IPS-11a (cell line): ENCODE measurements at regions not wholly inside any gene's neighbourhood (a gene's known extent, or its start where the extent isn't known, plus 50 kb on each side); places are given as distances from the start of the nearest gene placed in this dataset.

ENCODE experiments used
- H3K4me3 ChIP-seq: one replicate; pipeline ENCODE4 v1.5.1; 2013; ENCODE audit warnings: low read depth, low read length, control low read depth

DNA sequence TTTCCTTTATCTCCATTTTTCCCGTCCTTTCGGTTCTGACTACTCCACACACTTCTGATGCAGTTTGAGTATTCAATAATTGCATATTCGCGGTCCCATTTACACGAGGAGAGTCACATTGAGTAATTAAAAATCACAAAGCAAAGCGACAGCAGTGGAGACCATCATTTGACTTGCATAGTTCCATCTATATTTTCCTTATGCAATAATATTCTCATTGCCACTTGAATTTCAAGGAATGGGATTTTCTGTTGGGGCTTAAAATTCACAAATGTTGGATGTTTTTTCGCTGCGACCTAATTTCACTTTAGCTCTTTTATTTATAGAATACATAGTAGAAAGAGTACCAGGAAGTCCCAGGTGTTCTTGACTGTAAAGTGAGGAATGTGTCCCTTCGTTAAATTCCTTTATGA lies 186.8 kb downstream of the ZEB2 start:
- no peak overlapping the region for H3K4me3 ChIP-seq

DNA sequence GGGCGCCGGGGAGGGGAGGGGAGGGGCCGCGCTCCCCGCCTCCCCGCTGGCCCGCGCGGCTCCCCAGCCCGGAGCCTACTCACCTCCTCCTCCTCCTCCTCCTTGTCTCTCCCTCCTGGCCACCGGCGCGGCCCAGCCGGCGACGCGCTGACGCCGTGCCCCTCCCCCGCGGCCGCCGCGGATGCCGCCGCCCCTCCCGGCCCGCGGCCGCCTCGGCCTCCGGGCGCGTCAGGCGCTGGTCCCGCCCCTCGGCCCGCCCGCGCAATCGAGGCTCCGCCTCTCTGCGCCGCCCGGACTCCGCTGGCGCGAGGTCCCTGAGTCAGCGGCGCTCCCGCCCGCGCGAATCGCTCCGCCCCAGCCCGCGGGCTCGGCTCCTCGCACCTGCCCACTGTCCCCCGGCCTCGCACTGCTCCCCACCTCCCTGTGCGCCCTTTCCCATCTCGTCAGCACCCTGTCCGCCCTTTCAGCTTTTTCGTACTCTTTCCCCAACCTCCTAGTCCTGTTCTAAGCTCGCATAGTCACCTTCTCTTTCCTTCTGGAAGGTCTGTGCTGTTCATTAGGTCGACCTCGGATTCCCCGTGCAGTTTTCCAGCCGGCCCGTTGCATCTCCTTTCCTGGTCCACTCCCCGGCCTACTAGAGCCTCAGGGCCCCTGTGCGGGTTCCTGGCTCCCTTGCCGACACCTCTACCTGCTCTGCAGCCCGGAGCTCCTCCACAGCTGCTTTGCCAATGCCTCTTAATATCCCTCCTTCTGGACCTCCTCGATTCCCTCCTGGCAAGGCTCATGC lies 187.4 kb downstream of the ZEB2 start:
- peak overlapping the region; percentile 66 for H3K4me3 ChIP-seq

DNA sequence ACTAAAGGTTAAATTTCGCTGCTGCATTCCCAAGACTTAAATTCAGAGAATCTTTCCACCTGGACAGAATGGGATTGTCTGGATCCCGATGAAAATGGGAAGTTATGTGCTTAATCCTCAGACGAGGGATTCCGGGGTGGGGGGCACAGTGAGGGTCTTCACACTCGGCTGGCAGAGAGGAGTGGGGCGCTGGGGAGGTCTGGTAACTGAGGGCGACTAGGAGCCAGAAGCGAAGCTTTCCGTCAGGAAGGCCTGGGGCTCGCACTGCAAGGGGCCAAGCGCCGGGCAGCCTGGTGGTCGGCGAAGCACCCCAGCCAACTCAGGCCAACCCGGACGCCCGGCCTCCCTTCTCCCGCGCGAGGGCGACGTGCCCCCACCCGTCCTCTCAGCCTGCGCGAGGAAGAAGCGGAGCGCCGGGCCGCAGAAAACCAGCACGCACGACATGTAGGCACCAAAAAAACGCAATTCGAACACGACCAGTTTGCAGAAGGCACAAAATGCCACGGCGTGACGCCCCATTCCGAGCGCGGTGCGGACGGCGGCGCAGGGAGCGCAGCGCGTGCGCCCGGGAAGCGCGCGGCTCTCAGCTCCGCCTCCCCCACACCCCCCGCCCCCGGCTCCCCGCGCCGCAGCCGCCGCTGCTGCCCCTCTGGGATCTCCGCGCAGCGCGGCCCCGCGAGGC lies 188.1 kb downstream of the ZEB2 start:
- H3K4me3 ChIP-seq: peak overlapping the region; percentile 66

DNA sequence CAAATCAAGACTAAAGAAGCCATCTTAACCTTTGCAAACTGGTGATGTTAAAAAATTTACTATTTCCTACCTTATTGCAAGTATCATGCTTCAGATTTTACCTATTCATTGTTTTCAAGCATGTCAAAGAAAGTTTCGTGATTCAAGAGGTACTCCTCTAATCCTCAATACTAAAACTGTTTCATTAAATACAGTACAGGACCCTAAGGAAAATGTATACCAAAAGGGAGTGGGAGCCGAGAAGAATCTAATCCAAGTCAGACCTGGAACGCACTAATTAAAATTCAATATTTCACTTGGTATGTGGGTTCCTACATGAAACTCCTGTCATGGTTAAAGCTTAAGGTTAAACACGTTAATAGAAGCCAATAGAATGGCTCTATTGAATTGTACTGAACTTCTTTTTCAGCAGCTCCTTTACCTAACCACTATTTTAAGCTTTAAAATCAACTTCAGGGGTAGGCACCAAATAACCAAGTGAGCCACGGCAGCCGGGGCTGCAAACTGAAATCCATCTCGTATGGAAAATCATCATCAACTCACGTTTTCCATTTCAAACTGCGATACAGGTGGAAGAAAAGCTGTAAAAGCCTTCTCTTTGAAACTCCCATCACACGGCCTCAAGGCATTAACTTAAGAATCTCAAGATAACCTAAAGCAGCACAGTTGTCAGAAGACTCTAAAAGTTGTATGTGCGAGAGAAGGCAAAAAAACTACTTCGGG lies 188.8 kb downstream of the ZEB2 start:
- peak overlapping the region; percentile 66 for H3K4me3 ChIP-seq

DNA sequence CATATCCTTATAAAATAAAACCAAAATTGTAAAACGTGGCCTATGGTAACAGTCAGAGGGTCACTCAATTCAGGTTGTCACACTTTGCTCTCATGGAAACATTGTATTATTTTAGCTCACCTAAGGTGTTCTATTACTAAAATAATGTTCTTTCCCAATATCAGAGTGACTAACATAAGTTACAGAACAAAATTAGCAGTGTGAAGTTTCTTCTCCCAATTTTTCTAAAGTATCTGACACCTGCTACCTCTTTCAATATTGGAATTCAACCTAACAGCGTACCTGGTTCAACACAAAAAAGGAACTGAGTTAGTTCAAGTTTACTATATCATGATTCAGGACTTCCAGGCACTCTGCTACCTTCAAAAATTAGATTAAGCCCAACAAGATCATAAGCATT lies 190.4 kb downstream of the ZEB2 start:
- no peak overlapping the region for H3K4me3 ChIP-seq

DNA sequence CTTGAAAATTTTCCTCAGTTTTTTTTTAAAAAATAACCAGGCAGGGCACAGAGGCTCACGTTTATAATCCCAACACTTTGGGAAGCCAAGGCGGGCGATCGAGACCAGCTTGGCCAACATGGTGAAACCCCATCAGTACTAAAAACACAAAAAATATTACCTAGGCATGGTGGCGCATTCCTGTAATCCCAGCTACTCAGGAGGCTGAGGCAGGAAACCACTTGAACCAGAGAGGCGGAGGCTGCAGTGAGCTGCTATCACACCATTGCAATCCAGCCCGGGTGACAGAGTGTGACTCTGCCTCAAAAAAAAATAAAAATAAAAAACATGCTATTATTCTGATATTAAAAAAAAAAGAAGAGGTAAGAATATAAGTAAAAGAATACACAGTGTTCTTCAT lies 191.0 kb downstream of the ZEB2 start:
- H3K4me3 ChIP-seq: no peak overlapping the region

DNA sequence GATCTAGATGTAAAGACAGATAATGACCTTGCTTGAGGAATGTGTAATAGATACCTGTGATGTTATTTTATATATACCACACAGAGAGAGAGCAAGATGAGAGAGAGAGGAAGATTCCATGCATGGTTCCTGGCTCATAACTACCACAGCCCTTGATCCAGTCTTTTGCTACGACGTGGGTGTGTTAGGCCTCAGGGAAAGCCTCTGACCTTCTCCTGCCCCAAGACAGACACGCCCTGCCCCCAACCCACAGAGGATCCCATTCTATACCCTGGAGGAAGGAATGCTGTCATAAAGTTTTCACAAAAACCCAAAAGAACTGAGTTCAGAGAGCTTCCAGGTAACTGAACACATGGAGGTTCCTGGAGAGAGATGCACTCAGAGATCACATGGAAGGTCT lies 193.1 kb downstream of the ZEB2 start:
- H3K4me3 ChIP-seq: no peak overlapping the region

DNA sequence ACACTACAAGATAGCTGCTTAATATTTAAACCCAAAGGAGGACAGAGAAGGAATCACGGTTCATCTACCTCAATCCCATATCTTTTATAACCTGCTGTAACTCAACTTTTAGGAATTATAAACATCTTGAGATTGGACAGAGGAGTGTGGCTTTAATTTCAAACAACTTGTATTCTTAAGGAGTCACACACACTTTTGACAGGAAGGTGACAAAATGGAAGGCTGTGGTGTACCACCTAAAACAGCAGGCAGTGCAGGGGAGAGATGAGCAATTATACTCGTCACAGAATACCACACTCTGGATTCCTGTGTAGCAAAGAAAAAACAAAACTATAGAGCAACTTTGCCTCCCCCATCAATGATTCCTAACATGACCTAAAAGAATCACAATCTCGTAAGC lies 194.8 kb downstream of the ZEB2 start:
- H3K4me3 ChIP-seq: no peak overlapping the region

DNA sequence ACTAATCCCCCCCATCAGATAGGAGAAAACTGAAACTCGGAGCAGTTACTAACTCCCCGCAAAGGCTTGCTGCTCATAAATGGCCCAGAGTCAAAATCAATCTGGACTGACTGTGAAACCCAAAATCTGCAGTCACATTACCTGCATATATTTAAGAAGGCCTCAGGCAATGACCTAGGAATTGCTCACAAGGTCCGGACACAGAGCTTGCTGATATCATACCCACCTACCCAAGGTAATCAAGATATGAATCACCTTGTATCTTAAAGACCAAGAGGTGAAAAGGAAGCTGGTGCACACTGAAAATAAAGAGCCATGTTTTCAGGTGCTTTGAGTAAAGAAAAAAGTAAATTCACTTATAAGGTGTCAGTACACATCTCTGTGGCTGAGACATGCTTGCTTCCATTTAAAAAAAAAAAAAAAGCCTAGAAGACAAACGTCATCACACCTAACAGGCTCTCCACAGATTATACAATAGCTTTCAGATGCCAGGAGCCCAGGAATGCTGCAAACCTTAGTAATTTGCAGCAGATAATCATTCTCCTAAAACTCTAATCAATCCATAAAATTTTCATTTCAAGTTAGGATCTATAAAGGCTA lies 195.4 kb downstream of the ZEB2 start:
- no peak overlapping the region for H3K4me3 ChIP-seq

DNA sequence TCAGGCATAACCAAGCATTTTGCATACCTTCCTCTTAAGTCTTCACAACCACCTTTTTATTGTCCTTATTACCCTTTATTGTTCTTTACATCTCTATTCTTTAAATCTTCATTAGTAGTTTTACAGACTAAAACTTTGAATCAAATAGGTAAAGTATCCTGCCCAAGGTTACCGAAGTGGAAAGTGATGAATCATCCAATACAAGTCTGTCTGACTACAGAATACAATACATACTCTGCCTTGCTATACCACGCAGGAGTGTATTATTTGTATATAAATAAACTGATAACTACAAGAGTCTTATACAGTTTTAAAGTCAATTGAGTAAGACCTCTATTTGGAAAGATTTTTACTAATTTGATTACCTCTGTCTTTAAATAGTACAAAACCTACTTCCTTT lies 196.0 kb downstream of the ZEB2 start:
- H3K4me3 ChIP-seq: no peak overlapping the region

DNA sequence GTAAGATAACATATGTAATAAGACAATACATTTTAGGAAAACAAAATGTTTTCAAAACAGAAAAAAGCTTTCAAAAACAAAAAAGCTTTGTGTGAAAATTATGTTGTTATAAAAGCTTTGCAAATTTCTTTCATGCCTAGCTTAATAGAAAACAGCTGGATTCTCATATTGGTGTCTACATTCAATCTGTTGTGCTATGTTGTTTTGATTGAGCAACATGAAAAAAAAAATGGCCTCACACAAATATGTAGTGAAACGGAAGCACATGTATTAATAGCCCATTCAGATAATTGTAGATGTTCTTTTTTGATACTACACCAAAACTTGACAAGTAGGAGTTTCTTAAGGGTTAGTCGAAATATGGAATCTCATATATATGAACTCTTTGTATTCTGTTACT lies 197.5 kb downstream of the ZEB2 start:
- no peak overlapping the region for H3K4me3 ChIP-seq

DNA sequence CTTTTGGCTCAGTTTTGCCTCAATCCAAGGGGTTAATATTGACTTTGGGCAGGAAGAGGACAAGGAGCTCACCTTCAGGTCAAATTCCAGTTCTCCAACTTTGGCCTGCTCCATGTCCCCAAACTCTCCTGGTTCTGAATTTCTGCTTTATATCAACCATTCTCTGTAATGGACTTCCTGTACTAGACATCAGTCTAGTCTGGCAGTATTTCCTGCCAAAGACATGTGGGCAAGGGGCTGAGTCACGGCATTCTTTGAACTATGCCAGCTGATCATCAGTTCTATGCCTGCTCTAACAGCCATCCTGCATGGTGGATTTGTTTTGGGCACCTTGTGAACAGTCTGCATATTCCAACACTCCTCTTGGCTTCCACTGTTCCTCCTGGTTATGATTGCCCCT lies 199.4 kb downstream of the ZEB2 start:
- H3K4me3 ChIP-seq: no peak overlapping the region

DNA sequence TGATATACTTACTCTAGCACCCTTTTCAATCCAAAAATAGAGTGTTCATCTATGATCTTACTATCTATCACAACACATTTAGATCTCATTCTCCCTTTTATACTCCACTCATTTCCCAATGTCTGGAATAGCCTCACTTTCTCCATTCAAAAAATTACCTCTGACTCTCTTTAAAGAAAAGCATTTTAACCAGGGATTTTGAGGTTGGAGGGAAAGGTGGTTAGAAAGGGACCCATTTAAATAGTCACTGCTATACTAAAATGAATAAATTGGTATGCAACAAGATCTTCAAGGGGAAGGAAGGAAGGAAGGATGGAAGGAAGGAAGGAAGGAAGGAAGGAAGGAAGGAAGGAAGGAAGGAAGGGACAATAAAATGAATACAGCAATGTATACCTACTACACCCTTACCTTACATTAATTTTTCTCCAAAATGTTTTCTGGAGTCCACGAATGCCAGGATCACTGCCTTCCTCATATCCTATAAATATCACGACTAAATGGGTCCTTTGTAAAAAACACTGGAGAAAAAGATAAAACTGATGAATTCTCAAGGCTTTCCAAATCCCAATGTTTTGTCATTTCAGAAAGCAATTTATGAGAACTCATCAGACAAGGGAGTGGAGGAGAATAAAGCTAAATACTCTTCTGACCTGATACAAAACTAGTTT lies 202.7 kb downstream of the ZEB2 start:
- no peak overlapping the region for H3K4me3 ChIP-seq

DNA sequence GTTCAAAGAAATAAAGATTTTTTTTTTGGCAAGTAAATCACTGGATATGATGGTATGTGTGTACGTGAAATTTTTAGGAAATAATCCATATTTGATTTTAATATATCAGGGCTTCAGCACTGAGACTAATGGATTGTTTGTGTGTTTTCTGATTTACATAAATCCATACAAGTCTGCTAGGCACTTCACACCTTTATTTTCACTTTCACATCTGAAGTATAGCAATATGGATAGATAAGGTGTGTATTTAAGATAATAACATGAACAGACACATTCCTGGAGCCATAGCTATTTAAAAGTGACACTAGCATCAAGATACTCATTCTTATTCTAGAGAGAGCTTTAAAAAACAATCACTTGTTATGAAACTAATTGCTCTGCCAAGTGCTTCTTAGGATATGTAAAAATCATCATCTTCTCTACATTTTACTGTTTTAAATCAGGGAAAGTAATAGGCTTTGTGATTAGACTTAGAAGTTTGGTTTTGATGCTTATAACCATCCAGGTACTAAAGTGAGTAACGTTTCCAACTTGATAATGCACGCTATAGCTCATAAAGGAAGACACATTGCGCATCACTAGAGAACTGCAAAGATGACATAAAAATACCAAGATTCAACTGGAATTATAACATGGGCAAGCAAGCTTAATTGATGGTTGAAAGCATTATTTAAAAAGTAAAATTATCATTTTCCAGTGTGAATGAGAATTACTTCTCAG lies 208.9 kb downstream of the ZEB2 start:
- H3K4me3 ChIP-seq: no peak overlapping the region

DNA sequence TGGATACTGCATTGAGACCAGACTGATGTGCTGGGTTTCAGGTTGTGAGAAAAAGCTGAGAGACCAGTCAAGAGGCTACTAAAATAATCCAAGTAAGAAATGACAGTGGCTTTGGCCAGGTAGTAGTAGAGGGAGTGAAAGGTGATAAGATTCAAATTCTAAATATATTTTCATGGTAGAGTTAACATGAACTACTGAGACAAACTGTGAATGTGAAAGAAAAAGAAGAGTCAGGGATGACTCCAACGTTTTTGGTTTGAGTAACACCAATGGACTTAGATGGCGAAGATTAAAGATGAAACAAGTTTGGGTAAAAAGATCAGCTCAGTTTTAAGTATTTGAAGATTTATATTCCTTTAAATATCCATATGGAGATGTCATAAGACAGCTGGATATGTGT lies 209.4 kb downstream of the ZEB2 start:
- no peak overlapping the region for H3K4me3 ChIP-seq

DNA sequence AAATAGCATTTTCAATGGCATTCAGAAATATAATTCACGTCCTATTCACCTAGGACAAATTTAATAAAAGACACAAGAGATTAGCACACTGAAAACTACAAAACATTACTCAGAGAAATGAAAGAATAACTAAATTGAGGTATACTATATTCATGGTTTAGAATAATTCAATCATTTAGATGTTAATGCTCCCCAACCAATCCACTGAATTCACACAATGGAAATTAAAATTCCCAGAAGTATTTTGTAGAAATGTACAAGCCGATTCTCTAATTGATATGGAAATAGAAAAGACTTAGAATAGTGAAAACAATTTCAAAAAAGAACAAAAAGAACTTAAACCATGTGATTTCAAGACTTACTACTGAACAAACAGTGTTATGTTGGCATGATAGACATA lies 212.2 kb downstream of the ZEB2 start:
- H3K4me3 ChIP-seq: no peak overlapping the region

DNA sequence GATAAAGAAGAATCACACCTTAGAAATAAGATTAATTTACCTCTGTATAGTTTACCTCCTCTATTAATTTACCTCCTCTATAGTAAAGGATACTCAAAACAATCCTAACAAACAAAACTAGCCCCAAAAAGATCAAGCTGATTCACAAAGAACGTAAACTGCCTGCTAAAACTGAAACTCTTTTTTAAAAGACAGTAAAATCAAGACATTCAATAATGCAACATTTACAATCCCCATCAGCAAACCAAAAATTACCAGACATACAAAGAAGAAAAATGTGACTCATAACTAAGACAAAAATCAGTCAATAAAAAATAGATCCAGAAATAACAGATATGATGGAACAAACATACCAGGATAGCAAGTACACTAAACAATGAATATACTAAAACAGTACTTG lies 215.7 kb downstream of the ZEB2 start:
- no peak overlapping the region for H3K4me3 ChIP-seq

DNA sequence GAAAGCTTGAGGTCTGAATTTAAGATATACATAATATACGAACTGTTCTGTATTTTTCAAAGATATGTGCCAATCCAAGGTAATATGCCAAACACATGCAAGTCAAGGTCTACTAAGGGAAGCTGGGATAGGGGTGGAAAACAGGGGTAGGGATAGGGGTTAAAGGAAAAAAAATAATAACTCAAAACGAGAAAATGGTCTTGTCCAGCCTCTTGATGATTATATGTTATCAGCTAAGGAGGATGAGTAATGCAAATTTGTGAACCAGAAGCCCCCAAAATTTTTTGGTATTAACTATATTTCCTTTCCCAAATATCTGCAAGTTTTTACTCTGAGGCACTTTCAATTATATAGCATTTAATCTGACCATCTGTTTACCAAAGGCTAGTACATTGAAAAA lies 219.3 kb downstream of the ZEB2 start:
- H3K4me3 ChIP-seq: no peak overlapping the region

DNA sequence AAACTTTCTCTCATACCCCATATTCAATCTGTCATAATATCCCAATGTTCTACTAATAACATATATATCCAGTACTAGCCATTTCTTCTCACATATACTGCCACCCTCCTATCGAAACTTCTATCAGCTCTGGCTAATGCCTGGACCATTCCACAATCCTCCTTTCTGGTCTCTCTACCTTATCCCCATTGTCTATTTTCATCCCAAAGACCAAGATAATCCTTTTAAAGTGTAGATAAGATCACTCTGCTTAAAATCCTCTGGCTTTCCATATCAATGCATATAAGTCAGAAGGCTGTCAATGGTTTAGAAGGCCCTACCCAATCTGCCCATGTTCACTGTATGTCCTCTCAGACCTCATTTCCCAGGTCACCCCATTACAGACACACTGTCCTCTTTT lies 229.6 kb downstream of the ZEB2 start:
- H3K4me3 ChIP-seq: no peak overlapping the region

DNA sequence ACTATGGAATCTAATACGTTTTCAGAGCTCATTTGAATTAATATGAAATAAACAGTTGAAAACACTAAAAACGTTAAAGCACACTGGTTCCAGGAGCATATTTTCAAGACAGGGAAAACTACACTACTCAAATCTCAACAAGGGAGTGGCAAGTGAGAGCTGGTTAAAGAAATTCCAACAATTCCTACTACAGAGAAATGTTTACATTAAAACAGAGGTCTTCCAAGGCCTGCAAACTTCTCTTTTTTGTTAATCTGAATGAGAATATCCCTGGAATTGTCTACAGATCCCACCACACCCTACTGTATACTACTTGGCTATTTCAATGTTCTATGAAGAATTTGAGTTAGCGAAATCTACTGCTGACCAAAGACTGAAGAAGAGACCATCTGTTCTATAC lies 231.5 kb downstream of the ZEB2 start:
- H3K4me3 ChIP-seq: no peak overlapping the region
